Endothelial cell of umbilical vein (primary cell): ENCODE measurements at regions not wholly inside any gene's neighbourhood (a gene's known extent, or its start where the extent isn't known, plus 50 kb on each side); places are given as distances from the start of the nearest gene placed in this dataset.

Experiments
- BruUV-seq: library from RNA; stranded (reverse); fragments of 400-500 nt; replicated peaks from 2 replicates; lab custom pipeline; 2021; lab: Mats Ljungman, UMichigan
- CTCF ChIA-PET: fragments of 300-600, 350-600 bp; sonication (Branson Sonifier 250); formaldehyde crosslinking; loops from one replicate; lab custom pipeline; 2021; ENCODE audit warnings: antibody characterized with exemption, inconsistent platforms; lab: Charles Lee
- POLR2A ChIA-PET: fragments of 300-600, 350-600 bp; sonication (Branson Sonifier 250); formaldehyde crosslinking; loops from one replicate; lab custom pipeline; 2021; ENCODE audit warnings: antibody characterized with exemption, inconsistent platforms; lab: Charles Lee
- DNase-seq: peaks from one replicate; pipeline ENCODE4 v3.0.0-alpha.2; 2011; ENCODE audit warnings: low read depth, low spot score
- FAIRE-seq: peaks from 2 replicates; lab custom pipeline; 2011; peaks lifted over from hg19 to GRCh38; lab: Jason Lieb, UNC
- H2AFZ ChIP-seq: 2 replicates; pipeline ENCODE4 v1.6.0; 2012; ENCODE audit warnings: low read depth, low read length, control low read depth, inconsistent platforms
- H3K27ac ChIP-seq: 2 replicates; pipeline ENCODE4 v1.5.1; 2011; ENCODE audit warnings: low read depth, mild to moderate bottlenecking, control low read depth, low read length, moderate library complexity; ENCODE audit not compliant: insufficient read depth
- H3K27me3 ChIP-seq, 2 experiments: 2 replicates each; pipeline versions ENCODE4 v1.6.0 to v1.6.1; 2011; ENCODE audit warnings: low read length in 2 of 2, mixed read lengths in 1 of 2; ENCODE audit not compliant: control insufficient read depth in 2 of 2, insufficient read depth in 2 of 2
- H3K36me3 ChIP-seq, 2 experiments: 2 replicates in 1 of 2; 3 replicates in 1 of 2; pipeline ENCODE4 v1.5.1; 2011; ENCODE audit warnings: low read length in 2 of 2, mild to moderate bottlenecking in 1 of 2, moderate library complexity in 1 of 2; ENCODE audit not compliant: control insufficient read depth in 2 of 2, insufficient read depth in 2 of 2; ENCODE audit errors: extremely low read depth in 1 of 2
- H3K4me1 ChIP-seq: 3 replicates; pipeline ENCODE4 v1.5.1; 2011; ENCODE audit warnings: mild to moderate bottlenecking, low read length; ENCODE audit not compliant: control insufficient read depth, insufficient read depth; ENCODE audit errors: extremely low read depth
- H3K4me2 ChIP-seq: 2 replicates; pipeline ENCODE4 v1.6.1; 2011; ENCODE audit warnings: low read length, control low read depth, mixed read lengths; ENCODE audit not compliant: insufficient read depth
- H3K4me3 ChIP-seq, 3 experiments: fragments of 200-600 bp in 1 of 3; sonication (generic), shearing (Covaris generic) in 1 of 3; replicated peaks in 1 of 3; 2 replicates each; pipeline ENCODE4 v1.5.1; 2011 to 2016; ENCODE audit warnings: control low read depth in 3 of 3, low read length in 3 of 3, mild to moderate bottlenecking in 2 of 3, inconsistent platforms in 1 of 3, low read depth in 1 of 3, moderate library complexity in 1 of 3; ENCODE audit not compliant: insufficient read depth in 1 of 3
- H3K79me2 ChIP-seq: 2 replicates; pipeline ENCODE4 v1.6.0; 2012; ENCODE audit warnings: low read length, inconsistent platforms; ENCODE audit not compliant: control insufficient read depth, insufficient read depth
- H3K9ac ChIP-seq: replicated peaks from 2 replicates; pipeline ENCODE3; 2011; ENCODE audit warnings: low read length, control low read depth; ENCODE audit not compliant: insufficient read depth; ENCODE audit errors: extremely low read depth
- H3K9me1 ChIP-seq: replicated peaks from 3 replicates; pipeline ENCODE4 v1.6.0; 2011; ENCODE audit warnings: mild to moderate bottlenecking, low read length; ENCODE audit not compliant: control insufficient read depth, insufficient read depth; ENCODE audit errors: extremely low read depth
- H3K9me3 ChIP-seq: replicated peaks from 2 replicates; pipeline ENCODE4 v1.5.1; 2012; ENCODE audit warnings: low read length, inconsistent platforms; ENCODE audit not compliant: control insufficient read depth, insufficient read depth
- H4K20me1 ChIP-seq: replicated peaks from 2 replicates; pipeline ENCODE3; 2011; ENCODE audit warnings: mild to moderate bottlenecking, low read length; ENCODE audit not compliant: control insufficient read depth, insufficient read depth; ENCODE audit errors: extremely low read depth
- EZH2 ChIP-seq: IDR thresholded peaks from 2 replicates; pipeline ENCODE4 v1.6.1; 2012; ENCODE audit warnings: borderline replicate concordance, low read depth, mild to moderate bottlenecking, moderate library complexity, low read length, inconsistent platforms; ENCODE audit not compliant: severe bottlenecking
- FOS ChIP-seq: IDR thresholded peaks from 2 replicates; pipeline ENCODE4 v1.6.1; 2011; ENCODE audit warnings: mild to moderate bottlenecking, low read length, moderate library complexity, borderline replicate concordance; ENCODE audit not compliant: insufficient read depth
- GATA2 ChIP-seq: IDR thresholded peaks from 2 replicates; pipeline ENCODE4 v1.7.0; 2011; ENCODE audit warnings: low read depth, mild to moderate bottlenecking, moderate library complexity, mixed read lengths, low read length; ENCODE audit not compliant: insufficient read length, insufficient read depth
- JUN ChIP-seq: IDR thresholded peaks from 2 replicates; pipeline ENCODE4 v1.6.1; 2011; ENCODE audit warnings: borderline replicate concordance, low read depth; ENCODE audit not compliant: insufficient read length, insufficient read depth
- MYC ChIP-seq: IDR thresholded peaks from one replicate; pipeline ENCODE4 v1.6.1; 2011; ENCODE audit warnings: mild to moderate bottlenecking, low read depth, low read length
- POLR2A ChIP-seq: IDR thresholded peaks from 2 replicates; pipeline ENCODE4 v1.6.1; 2012; ENCODE audit warnings: low read depth, mild to moderate bottlenecking, control low read depth, low read length
- POLR2AphosphoS5 ChIP-seq: IDR thresholded peaks from 2 replicates; pipeline ENCODE4 v1.6.1; 2012; ENCODE audit warnings: low read depth, mild to moderate bottlenecking, control low read depth, low read length, moderate library complexity; ENCODE audit not compliant: insufficient read depth
- dilution Hi-C: fragments of 300-500 bp; cut with MboI; formaldehyde crosslinking; loops from one replicate; pipeline ENCODE4 v1.15.0; 2019; ENCODE audit warnings: low sequenced_read_pairs; ENCODE audit not compliant: extremely low pct_ligation_motif_present
- intact Hi-C: fragments of 100-400 bp; cut with micrococcal nuclease; formaldehyde crosslinking; loops from one replicate; pipeline ENCODE4 v1.10.0; 2022
- TF ChIP-seq, protein P1 (sequence below): IDR thresholded peaks from 2 replicates; pipeline ENCODE4 v1.6.1; 2011; ENCODE audit not compliant: insufficient read depth, insufficient read length
- TF ChIP-seq, protein P2 (sequence below), 2 donors: IDR thresholded peaks; 1 replicate in 1 of 2; 2 replicates in 1 of 2; pipeline ENCODE4 v1.5.1; 2011; ENCODE audit warnings: low read length in 2 of 2, mild to moderate bottlenecking in 2 of 2, moderate library complexity in 2 of 2, control low read depth in 1 of 2, inconsistent platforms in 1 of 2, low read depth in 1 of 2; ENCODE audit not compliant: insufficient read depth in 1 of 2; ENCODE audit errors: extremely low read depth in 1 of 2

DNA sequence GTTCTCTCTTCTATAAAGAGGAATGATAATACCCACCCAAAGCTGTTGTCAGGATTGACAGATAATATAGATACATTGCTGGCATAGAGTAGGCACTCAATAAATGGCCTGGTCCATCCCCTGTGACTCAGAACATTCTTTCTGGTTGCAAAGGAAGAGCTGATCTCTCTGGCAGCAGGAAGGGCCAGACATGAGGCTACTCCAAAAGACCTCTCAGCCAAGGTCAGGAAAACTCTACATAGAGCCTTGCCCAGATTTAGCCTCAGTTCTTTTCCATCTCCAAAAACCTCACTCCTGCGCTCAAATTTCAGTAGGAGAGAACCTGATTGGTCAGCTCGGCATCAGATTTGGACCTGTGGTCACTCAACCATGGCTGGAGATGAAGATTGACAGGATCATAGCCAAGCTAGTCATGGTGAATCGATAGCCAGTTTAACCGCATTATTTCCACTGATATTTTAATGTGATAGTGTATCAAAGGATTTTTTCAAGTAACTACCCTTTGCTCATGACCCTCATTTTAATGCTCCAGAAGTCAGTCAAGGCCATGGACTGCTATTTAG is 319.6 kb downstream of the DRD1 start:
- Histone ChIP-seq H3K79me2 (no peaks in the 10 kb centered on the region), H3K4me3 (no peak overlapping the region), H3K27ac (no peak overlapping the region), H3K9ac (no peak overlapping the region), H3K27me3 (no peaks in the 10 kb centered on the region), H4K20me1 (no peaks in the 10 kb centered on the region), H3K9me3 (peaks cover 4% of the 10 kb centered on the region), H3K9me1 (no peaks in the 10 kb centered on the region), H3K4me2 (no peak overlapping the region), H3K36me3 (no peaks in the 10 kb centered on the region), H2AFZ (no peak overlapping the region), H3K4me1 (no peaks in the 10 kb centered on the region)
- BruUV-seq, result no TSS peak
- no peak for FAIRE-seq
- CTCF ChIA-PET, result no interaction called here
- POLR2A ChIA-PET, result no interaction called here
- intact Hi-C loops, result no loop called here
- no peak for TF ChIP-seq GATA2
- no peak for DNase-seq
- dilution Hi-C loops, result no loop called here

- BruUV-seq, result no TSS peak
- TF ChIP-seq GATA2 (no peak), FOS (no peak), JUN (no peak), POLR2A (no peak), POLR2AphosphoS5 (no peak), MYC (no peak), EZH2 (no peak)
- TF ChIP-seq, protein P1, sequence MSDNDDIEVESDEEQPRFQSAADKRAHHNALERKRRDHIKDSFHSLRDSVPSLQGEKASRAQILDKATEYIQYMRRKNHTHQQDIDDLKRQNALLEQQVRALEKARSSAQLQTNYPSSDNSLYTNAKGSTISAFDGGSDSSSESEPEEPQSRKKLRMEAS, result no peak
- TF ChIP-seq, protein P2, sequence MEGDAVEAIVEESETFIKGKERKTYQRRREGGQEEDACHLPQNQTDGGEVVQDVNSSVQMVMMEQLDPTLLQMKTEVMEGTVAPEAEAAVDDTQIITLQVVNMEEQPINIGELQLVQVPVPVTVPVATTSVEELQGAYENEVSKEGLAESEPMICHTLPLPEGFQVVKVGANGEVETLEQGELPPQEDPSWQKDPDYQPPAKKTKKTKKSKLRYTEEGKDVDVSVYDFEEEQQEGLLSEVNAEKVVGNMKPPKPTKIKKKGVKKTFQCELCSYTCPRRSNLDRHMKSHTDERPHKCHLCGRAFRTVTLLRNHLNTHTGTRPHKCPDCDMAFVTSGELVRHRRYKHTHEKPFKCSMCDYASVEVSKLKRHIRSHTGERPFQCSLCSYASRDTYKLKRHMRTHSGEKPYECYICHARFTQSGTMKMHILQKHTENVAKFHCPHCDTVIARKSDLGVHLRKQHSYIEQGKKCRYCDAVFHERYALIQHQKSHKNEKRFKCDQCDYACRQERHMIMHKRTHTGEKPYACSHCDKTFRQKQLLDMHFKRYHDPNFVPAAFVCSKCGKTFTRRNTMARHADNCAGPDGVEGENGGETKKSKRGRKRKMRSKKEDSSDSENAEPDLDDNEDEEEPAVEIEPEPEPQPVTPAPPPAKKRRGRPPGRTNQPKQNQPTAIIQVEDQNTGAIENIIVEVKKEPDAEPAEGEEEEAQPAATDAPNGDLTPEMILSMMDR (IDR thresholded peaks at IDR 0.05; ENCODE audit: extremely low read depth in 1 of 2, insufficient read depth in 1 of 2, low read depth in 1 of 2, low read length in 2 of 2), result no peak
- H4K20me1 ChIP-seq, result no peaks in the 10 kb centered on the region
- FAIRE-seq (no peak), DNase-seq (no peak)
- H3K4me3 ChIP-seq, result no peak overlapping the region
- no peaks in the 10 kb centered on the region for H3K36me3 ChIP-seq
- no peaks in the 10 kb centered on the region for H3K9me1 ChIP-seq
- H3K79me2 ChIP-seq, result no peaks in the 10 kb centered on the region
- peaks cover 4% of the 10 kb centered on the region for H3K9me3 ChIP-seq
- H3K4me2 ChIP-seq, result no peak overlapping the region
- H3K27me3 ChIP-seq, result no peaks in the 10 kb centered on the region
- H3K9ac ChIP-seq, result no peak overlapping the region
- H3K27ac ChIP-seq, result no peak overlapping the region
- ChIA-PET POLR2A (no interaction called here), CTCF (no interaction called here)
- no peak overlapping the region for H2AFZ ChIP-seq
- intact Hi-C loops, result no loop called here
- dilution Hi-C loops, result no loop called here
- H3K4me1 ChIP-seq, result no peaks in the 10 kb centered on the region
Observed at GRCh38 chr5:175123542-175123941, 320.4 kb downstream of the DRD1 start.
